ENCODE measurements at regions not wholly inside any gene's neighbourhood (a gene's known extent, or its start where the extent isn't known, plus 50 kb on each side); places are given as distances from the start of the nearest gene placed in this dataset.

DNA sequence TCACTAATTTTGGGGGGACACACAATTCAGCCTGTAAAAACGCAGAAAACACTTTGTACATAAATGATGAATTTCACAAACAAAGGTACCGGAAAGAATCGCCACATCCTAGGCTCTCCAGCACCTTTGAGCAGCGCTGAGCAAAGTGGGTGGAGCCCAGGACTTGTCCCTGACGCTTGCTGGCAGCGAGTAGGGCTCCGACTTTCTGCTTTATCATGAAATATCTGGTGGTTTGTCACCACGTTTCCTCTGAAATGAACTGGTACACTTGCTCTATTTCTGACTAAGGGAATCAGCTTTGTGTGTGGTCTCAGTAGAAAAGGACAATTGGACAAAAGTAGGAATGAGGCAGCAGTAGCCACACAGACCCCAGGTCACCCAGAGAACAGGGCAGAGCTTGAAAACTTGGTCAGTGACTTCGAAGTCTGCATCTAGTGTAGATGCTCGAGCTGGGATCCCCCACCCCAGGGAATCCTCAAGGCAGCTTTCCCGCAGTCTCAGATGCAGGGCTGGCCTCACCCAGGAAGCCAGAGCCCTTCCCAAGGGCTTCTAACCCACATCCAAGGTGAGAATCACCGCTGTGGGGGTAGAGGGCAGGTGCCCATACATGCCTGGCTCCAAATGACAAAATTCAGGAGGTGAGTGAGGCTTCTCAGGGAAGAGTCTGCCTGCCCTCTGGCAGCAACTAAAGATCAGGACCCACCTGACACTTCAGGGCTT lies 85.3 kb upstream of the SOX1 start:
- DNase-seq (ENCODE audit: low read depth) (no peak), FAIRE-seq (no peak)
- no peak overlapping the region for H3K4me3 ChIP-seq (ENCODE audit: low read depth, low read length)
- TF ChIP-seq, protein P1, sequence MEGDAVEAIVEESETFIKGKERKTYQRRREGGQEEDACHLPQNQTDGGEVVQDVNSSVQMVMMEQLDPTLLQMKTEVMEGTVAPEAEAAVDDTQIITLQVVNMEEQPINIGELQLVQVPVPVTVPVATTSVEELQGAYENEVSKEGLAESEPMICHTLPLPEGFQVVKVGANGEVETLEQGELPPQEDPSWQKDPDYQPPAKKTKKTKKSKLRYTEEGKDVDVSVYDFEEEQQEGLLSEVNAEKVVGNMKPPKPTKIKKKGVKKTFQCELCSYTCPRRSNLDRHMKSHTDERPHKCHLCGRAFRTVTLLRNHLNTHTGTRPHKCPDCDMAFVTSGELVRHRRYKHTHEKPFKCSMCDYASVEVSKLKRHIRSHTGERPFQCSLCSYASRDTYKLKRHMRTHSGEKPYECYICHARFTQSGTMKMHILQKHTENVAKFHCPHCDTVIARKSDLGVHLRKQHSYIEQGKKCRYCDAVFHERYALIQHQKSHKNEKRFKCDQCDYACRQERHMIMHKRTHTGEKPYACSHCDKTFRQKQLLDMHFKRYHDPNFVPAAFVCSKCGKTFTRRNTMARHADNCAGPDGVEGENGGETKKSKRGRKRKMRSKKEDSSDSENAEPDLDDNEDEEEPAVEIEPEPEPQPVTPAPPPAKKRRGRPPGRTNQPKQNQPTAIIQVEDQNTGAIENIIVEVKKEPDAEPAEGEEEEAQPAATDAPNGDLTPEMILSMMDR (IDR thresholded peaks at IDR 0.05; ENCODE audit: insufficient read depth, low read length, severe bottlenecking), result no peak
- H3K27me3 ChIP-seq (ENCODE audit: control insufficient read depth, insufficient read depth, low read length), result no peaks in the 10 kb centered on the region
- no peaks in the 10 kb centered on the region for H3K36me3 ChIP-seq (ENCODE audit: control insufficient read depth, insufficient read depth, low read length)

DNA sequence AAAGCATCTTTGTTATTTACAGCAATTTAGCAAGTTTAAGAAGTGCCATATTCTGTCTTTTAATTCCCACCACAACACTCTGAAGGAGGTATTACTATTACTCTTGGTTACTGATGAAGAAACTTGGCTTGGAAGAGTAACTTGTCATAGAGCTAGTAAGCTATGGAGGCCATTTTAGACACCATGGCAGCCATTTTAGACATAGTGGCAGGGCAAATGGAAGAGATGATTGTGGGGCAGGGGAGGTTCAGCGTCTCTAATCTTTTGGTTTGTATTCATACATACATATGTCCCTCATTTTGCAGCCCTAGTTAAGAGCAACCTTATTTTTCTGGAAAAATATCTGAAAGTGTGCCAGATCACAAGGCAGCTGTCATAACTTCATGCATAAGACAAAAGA lies 82.6 kb upstream of the SOX1 start:
- H3K4me3 ChIP-seq (ENCODE audit: low read depth, low read length), result no peak overlapping the region
- DNase-seq (ENCODE audit: low read depth) (no peak), FAIRE-seq (no peak)
- TF ChIP-seq, protein P1 (IDR thresholded peaks at IDR 0.05; ENCODE audit: insufficient read depth, low read length, severe bottlenecking), result no peak
- no peaks in the 10 kb centered on the region for H3K27me3 ChIP-seq (ENCODE audit: control insufficient read depth, insufficient read depth, low read length)
- H3K36me3 ChIP-seq (ENCODE audit: control insufficient read depth, insufficient read depth, low read length), result no peaks in the 10 kb centered on the region

DNA sequence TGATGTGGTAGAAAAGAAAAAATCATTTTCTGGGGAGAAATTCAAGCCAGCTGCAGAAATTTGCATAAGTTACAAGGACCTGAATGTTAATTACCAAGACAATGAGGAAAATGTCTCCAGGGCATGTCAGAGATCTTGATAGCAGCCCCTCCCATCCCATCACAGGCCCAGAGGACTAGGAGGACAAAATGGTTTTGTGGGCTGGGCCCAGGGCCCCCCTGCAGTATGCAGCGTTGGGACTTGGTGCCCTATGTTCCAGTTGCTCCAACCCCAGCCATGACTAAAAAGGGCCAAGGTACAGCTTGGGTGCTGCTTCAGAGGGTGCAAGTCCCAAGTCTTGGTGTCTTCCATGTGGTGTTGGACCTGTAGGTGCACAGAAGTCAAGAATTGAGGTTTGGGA lies 76.6 kb upstream of the SOX1 start:
- no peaks in the 10 kb centered on the region for H3K36me3 ChIP-seq (ENCODE audit: control insufficient read depth, insufficient read depth, low read length)
- DNase-seq (ENCODE audit: low read depth) (no peak), FAIRE-seq (no peak)
- H3K4me3 ChIP-seq (ENCODE audit: low read depth, low read length), result no peak overlapping the region
- H3K27me3 ChIP-seq (ENCODE audit: control insufficient read depth, insufficient read depth, low read length), result no peaks in the 10 kb centered on the region
- TF ChIP-seq, protein P1 (IDR thresholded peaks at IDR 0.05; ENCODE audit: insufficient read depth, low read length, severe bottlenecking), result no peak

DNA sequence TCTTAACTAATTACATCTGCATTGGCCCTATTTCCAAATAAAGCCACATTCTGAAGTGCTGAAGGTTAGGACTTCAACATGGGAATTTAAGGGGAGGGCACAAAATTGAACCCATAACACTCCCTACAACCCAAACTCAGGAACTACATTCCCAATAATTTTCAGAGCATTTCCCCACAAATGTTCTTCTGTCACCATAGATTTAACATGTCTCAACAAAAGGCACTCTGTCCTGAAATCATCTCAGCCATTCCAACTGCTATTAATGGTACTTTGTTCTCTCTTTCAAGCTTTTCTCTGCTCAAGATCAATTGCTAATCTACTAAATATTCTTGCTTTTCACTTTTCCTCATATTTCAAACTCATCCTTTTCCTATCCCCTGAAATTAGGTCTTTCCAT lies 74.0 kb upstream of the SOX1 start:
- Histone ChIP-seq H3K27me3 (ENCODE audit: control insufficient read depth, insufficient read depth, low read length) (no peaks in the 10 kb centered on the region), H3K36me3 (ENCODE audit: control insufficient read depth, insufficient read depth, low read length) (no peaks in the 10 kb centered on the region), H3K4me3 (ENCODE audit: low read depth, low read length) (no peak overlapping the region)
- TF ChIP-seq, protein P1 (IDR thresholded peaks at IDR 0.05; ENCODE audit: insufficient read depth, low read length, severe bottlenecking), result no peak
- FAIRE-seq, result no peak
- DNase-seq (ENCODE audit: low read depth), result no peak

DNA sequence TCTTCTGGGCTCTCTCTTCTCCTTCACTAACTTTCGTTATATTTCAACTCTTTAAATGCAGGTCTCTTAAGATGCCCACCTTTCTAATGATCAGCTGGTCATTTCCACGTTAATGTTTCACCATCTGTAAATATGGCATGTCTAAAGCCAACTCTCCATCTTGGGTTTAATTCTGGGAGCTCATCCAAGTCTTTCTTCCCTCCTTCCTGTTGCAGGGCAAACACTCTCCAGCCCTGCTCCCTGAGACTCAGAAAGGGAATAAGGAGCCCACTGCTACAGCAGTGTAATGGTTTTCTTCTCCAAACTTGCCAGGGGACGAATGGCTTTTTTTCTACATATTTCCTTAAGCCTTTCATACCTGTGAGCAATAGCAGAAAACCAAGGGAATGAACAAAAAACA lies 73.3 kb upstream of the SOX1 start:
- no peak for DNase-seq (ENCODE audit: low read depth)
- Histone ChIP-seq H3K27me3 (ENCODE audit: control insufficient read depth, insufficient read depth, low read length) (no peaks in the 10 kb centered on the region), H3K36me3 (ENCODE audit: control insufficient read depth, insufficient read depth, low read length) (no peaks in the 10 kb centered on the region), H3K4me3 (ENCODE audit: low read depth, low read length) (no peak overlapping the region)
- FAIRE-seq, result no peak
- TF ChIP-seq, protein P1 (IDR thresholded peaks at IDR 0.05; ENCODE audit: insufficient read depth, low read length, severe bottlenecking), result no peak

DNA sequence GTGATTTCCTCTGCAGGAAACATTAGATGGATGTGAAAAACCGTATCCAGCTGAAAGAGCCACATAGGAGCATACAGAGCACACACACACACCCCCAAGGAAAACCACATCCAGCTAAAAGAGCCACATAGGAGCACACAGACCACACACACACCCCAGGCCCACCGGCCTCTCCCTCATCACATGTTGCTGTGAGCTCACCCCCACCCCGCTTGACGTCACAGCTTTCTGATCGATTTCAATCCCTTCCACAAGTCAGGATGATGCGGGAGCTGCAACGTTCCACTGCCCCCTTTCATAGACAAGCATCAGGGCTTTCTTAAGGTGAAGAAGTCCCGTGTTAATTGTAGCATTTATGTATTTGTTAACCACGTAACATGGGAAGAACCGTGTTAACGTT lies 72.4 kb upstream of the SOX1 start:
- H3K36me3 ChIP-seq (ENCODE audit: control insufficient read depth, insufficient read depth, low read length), result no peaks in the 10 kb centered on the region
- FAIRE-seq, result no peak
- TF ChIP-seq, protein P1 (IDR thresholded peaks at IDR 0.05; ENCODE audit: insufficient read depth, low read length, severe bottlenecking), result no peak
- H3K4me3 ChIP-seq (ENCODE audit: low read depth, low read length), result no peak overlapping the region
- H3K27me3 ChIP-seq (ENCODE audit: control insufficient read depth, insufficient read depth, low read length), result no peaks in the 10 kb centered on the region
- no peak for DNase-seq (ENCODE audit: low read depth)
